HG03342 (cell line): ENCODE measurements at regions not wholly inside any gene's neighbourhood (a gene's known extent, or its start where the extent isn't known, plus 50 kb on each side); places are given as distances from the start of the nearest gene placed in this dataset.

ENCODE experiments used
- ATAC-seq: cut with Tn5 transposase; IDR thresholded peaks from one replicate; pipeline ENCODE4 v1.9.1; 2021; ENCODE audit warnings: mild to moderate bottlenecking, moderate library complexity; ENCODE audit not compliant: unreplicated experiment

- no peak for ATAC-seq
These were observed 74.5 kb upstream of the FRY start for GRCh38 chr13:31956980-31957644.

DNA sequence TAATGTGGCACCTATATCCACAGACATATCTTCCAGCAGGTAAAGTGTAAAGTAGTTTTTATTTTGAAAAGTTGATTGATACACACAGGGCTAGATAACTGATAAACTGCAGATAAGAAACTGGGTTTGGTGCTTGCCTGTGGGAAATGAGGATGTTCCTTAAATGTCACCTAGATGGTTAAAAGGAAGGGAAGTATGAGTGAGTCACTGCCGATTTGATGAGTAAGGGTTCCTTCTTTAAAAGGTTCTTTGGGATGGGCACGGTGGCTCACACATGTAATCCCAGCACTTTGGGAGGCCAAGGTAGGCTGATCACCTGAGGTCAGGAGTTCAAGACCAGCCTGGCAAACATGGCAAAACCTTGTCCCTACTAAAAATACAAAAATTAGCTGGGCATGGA, 73.8 kb upstream of the FRY start:
- ATAC-seq, result no peak

DNA sequence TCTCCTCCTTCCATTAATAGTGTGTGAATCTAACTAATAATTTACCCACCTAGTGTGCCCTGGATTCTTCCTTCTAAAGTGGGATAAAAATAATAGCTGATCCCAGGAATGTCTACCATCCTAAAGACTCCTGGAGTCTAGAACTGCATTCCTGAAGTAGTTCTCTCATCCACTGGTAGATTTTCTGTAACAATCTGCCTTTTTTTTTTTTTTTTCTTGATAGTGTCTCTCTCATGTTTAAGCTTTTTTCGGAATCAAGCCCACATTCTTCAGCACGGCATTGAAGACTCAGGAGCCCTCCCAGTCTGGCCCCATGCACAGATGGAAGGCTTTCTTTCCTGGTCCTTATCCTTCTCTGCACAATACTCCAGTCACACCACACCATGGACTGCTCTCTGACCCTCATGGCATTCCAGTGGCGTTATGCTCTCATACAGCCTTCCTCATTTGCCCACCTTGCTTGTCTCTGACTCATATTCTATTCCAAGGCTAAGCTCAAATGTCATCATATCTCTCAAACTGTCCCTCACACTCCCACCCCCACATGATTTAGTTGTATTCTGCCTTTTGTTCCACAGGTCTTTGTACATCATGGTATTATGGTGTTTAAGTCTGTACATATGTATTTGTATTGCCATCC, 68.7 kb upstream of the FRY start:
- ATAC-seq, result no peak

- ATAC-seq, result no peak
These were observed 67.9 kb upstream of the FRY start for GRCh38 chr13:31963631-31964030.

DNA sequence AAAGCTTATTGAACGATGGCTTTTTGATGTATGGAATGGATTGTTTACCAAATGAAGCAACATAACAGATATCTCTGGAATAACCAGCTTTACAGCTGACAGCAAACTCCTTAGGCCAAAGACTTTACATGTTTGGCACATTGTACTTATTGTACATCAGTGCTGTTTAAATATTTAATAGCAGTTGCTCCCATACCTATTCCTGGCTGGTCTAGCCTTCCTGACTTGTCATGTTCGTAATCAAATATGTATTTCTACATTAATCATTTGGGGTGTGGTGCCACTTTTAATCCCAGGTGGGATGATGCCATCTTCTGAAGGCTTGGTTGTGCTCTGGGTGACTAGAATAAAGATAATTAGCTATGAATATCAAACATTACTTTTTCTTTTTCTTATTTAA, 67.4 kb upstream of the FRY start:
- no peak for ATAC-seq

DNA sequence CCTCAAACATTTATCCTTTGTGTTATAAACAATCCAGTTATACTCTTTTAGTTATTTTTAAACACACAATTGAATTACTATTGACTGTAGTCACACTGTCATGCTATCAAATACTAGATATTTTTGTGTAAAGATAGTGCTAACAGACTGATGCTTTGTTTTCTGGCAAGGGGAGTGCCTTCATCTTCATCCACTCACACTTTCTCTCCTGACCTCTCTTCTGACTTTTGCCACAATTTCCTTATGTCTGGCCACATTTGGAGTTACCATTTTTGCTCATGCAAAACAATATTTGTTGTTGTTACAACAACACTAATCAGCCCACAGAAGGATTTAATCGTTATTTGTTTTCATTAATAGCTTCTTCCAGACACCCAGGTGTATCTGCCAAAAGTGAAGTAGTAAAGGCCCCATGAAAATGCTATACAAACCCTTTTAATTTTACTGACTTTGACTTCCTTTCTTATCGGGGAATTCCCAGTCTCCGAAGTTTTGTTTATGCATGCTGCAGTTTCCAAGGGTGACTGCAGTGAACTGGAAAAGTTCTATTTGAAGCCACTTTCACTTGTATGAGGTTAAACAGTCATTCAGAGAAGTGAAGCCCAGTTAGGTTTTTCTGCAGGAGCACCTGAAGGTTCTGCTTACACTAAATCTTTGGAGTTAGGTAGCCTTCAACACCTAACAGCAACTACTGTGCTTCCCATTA, 66.1 kb upstream of the FRY start:
- ATAC-seq, result peak; percentile 92

DNA sequence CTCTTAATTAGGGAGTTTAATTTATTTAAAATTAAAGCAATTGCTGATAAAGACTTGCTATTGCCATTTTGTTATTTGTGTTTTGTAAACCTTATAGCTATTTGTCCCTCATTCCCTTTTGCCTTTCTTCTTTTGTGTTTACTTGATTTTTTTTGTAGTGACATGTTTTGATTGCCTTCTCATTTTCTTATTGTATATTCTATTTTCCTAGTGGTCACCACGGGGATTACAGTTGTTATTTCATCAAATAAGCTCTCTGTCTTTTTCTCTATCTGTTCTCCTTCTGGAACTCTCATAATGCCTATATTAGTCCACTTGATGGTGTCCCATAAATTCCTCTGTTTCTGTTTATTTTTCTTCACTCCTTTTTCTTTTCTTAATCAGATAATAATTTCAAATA, 64.4 kb upstream of the FRY start:
- no peak for ATAC-seq

- peak; percentile 41 for ATAC-seq
These were observed 63.1 kb upstream of the FRY start for GRCh38 chr13:31968473-31968872.

DNA sequence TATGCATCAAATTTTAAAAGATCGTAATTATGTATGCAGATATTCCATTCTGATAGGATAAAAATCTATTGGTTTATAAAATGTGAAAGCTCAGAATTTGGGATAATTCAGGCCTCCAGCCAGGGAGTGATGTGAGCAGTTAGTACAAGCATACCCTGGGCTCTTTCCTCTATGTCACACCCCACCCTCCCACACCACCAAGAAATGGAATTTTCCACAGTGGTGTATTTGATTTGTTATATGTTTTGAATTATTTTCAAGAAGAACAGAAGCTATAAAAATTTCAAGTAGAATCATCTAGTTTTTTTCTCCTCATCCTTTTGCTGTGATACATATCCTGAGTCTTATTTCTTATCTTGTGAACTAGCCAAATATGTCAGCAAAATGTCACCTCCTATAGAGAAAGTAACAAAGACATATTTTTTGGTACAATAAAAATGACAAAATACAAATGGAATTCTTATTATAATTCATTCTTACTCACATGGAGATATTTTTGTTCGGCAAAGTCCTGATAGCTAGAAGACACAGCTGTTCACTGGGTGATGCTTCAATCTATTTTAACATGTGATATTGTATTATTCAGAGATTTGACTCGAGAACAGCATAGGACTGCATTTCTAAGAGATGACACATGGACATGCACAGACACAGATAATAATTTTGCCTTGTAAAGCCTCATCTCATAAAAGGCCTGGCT, 61.2 kb upstream of the FRY start:
- ATAC-seq, result no peak

- ATAC-seq, result no peak
These were observed 59.1 kb upstream of the FRY start for GRCh38 chr13:31972453-31972852.

- ATAC-seq, result no peak
These were observed 53.6 kb upstream of the FRY start for GRCh38 chr13:31978021-31978420.

DNA sequence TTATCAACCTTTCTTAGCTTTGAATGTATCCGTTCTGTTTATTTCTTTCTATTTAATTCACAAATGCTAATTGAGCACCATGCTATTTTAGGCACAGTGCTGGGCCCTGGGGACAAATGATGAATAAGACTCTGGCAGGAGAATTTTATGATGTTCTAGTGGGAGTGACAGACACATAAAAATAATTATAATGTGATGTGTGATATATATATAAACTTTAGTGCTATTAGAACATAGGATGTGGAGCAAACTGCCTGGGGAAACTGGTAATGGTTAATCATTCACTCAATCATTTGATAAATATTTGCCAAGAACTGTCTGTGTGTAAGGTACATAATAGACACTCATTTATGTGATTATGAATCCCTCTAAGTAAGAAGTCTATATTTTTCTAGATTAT, 50.7 kb upstream of the FRY start:
- no peak for ATAC-seq
